OCI-LY3 (cell line): ENCODE measurements at regions not wholly inside any gene's neighbourhood (a gene's known extent, or its start where the extent isn't known, plus 50 kb on each side); places are given as distances from the start of the nearest gene placed in this dataset.

Experiments used
- H2AFZ ChIP-seq: fragments of 200-600, 300-600 bp; shearing (Covaris generic); 2 replicates; pipeline ENCODE4 v1.6.0; 2014; ENCODE audit warnings: antibody characterized with exemption, low read depth, low read length
- H3K27ac ChIP-seq: fragments of 200-600, 300-600 bp; sonication (generic); 2 replicates; pipeline ENCODE4 v1.5.1; 2014; ENCODE audit warnings: mild to moderate bottlenecking, low read length, moderate library complexity, mixed read lengths
- H3K27me3 ChIP-seq: fragments of 200-600, 300-600 bp; sonication (generic); 2 replicates; pipeline ENCODE4 v1.6.1; 2014; ENCODE audit warnings: low read depth, low read length, mixed read lengths
- H3K36me3 ChIP-seq: fragments of 200-600, 300-600 bp; sonication (generic); replicated peaks from 2 replicates; pipeline ENCODE3; 2014; ENCODE audit warnings: low read depth, low read length, mixed read lengths
- H3K4me1 ChIP-seq: fragments of 300-600, 200-600 bp; sonication (generic); 2 replicates; pipeline ENCODE4 v1.6.1; 2014; ENCODE audit warnings: low read length, mixed read lengths
- H3K4me2 ChIP-seq: fragments of 200-600, 300-600 bp; sonication (generic); 2 replicates; pipeline ENCODE4 v1.6.1; 2014; ENCODE audit warnings: low read length, mixed read lengths
- H3K4me3 ChIP-seq: fragments of 300-600, 200-600 bp; sonication (generic); 2 replicates; pipeline ENCODE4 v1.5.1; 2014; ENCODE audit warnings: antibody characterized with exemption, mild to moderate bottlenecking, low read length, moderate library complexity
- H3K79me2 ChIP-seq: fragments of 300-600, 200-600 bp; shearing (Covaris generic); 2 replicates; pipeline ENCODE4 v1.6.1; 2014; ENCODE audit warnings: mild to moderate bottlenecking, low read length, mixed read lengths
- H3K9ac ChIP-seq: fragments of 300-600, 200-600 bp; shearing (Covaris generic); 2 replicates; pipeline ENCODE4 v1.6.0; 2014; ENCODE audit warnings: mild to moderate bottlenecking, low read length, moderate library complexity
- H3K9me3 ChIP-seq: fragments of 200-600, 300-600 bp; shearing (Covaris generic); 2 replicates; pipeline ENCODE4 v1.6.1; 2014; ENCODE audit warnings: low read length, mixed read lengths; ENCODE audit not compliant: insufficient read depth
- H4K20me1 ChIP-seq: fragments of 200-600, 300-600 bp; sonication (generic); 2 replicates; pipeline ENCODE4 v1.6.1; 2016; ENCODE audit warnings: low read length, mixed read lengths; ENCODE audit not compliant: insufficient read depth
- EZH2phosphoT487 ChIP-seq: fragments of 200-600 bp; shearing (Covaris generic); IDR thresholded peaks from 2 replicates; pipeline ENCODE4 v1.6.1; 2018; ENCODE audit warnings: antibody characterized with exemption, mixed run types, low read depth
- TF ChIP-seq, protein P1 (sequence below): fragments of 200-600, 300-600 bp; sonication (generic); IDR thresholded peaks from 2 replicates; pipeline ENCODE4 v1.5.1; 2014; ENCODE audit warnings: antibody characterized with exemption, low read length, low read depth

DNA sequence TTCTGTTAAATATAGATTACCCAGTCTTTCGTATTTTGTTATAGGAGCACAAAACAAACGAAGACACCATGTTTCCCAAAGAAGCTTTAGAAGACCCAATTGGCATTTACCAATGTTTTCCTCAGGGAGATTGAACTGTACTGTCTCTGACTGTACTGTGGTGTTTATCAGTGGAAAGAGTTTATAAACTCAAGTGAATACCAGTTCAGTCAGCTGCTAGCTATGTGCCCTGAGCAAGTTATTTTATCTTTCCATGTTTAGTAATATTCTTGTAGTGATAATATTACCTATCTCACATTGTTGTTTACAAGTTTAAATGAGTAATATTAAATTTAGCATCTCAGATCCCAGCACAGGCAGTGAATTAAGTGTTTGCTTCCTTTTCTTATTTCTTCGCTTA, 773.2 kb downstream of the KCNA4 start:
- H3K4me2 ChIP-seq, result no peak overlapping the region
- no peaks in the 10 kb centered on the region for H3K9me3 ChIP-seq
- H3K27ac ChIP-seq, result no peak overlapping the region
- H3K79me2 ChIP-seq, result no peaks in the 10 kb centered on the region
- H3K4me3 ChIP-seq, result no peak overlapping the region
- no peaks in the 10 kb centered on the region for H3K4me1 ChIP-seq
- H3K36me3 ChIP-seq, result no peaks in the 10 kb centered on the region
- no peaks in the 10 kb centered on the region for H4K20me1 ChIP-seq
- no peak overlapping the region for H3K9ac ChIP-seq
- no peak overlapping the region for H2AFZ ChIP-seq
- no peak for TF ChIP-seq EZH2phosphoT487
- TF ChIP-seq, protein P1, sequence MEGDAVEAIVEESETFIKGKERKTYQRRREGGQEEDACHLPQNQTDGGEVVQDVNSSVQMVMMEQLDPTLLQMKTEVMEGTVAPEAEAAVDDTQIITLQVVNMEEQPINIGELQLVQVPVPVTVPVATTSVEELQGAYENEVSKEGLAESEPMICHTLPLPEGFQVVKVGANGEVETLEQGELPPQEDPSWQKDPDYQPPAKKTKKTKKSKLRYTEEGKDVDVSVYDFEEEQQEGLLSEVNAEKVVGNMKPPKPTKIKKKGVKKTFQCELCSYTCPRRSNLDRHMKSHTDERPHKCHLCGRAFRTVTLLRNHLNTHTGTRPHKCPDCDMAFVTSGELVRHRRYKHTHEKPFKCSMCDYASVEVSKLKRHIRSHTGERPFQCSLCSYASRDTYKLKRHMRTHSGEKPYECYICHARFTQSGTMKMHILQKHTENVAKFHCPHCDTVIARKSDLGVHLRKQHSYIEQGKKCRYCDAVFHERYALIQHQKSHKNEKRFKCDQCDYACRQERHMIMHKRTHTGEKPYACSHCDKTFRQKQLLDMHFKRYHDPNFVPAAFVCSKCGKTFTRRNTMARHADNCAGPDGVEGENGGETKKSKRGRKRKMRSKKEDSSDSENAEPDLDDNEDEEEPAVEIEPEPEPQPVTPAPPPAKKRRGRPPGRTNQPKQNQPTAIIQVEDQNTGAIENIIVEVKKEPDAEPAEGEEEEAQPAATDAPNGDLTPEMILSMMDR, result no peak
- H3K27me3 ChIP-seq, result no peaks in the 10 kb centered on the region

DNA sequence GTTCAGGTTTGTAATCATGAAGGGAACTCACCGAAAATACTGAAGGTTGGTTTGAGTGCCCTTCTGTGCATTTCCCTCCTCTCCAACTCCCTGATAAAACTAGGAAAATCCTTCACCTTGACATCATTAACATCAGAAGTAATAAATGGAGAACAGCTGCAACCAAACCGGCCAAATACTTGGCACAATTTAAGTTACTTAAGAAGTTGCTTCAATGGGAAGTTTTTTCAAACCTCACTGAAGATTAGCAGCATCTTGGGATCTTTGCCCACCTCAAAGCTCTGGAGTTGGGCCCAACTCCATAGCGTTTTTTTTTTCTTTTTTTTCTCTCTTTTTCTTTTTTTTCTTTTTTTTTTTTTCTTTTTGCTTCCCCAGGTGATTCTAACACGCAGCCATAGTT, 784.8 kb downstream of the KCNA4 start:
- no peaks in the 10 kb centered on the region for H3K4me1 ChIP-seq
- TF ChIP-seq EZH2phosphoT487, result no peak
- TF ChIP-seq, protein P1, result no peak

DNA sequence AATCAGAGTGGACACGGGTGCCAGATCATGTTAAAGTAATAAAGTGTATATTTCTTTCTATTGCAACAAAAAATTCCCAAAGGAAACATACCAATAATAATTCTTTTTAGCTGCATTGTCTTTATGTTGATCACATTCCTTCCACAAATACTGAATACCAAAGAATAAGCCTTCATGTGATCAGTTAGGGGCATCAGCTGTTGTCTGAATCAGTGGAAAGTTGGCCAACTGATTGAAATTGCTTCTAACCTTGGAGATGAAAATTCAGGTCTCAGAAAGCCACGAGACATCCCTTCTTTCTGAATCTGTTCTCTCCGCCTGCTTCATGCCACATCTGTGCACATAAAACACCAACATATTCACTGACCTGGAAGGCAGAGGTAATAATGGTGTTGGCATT, 785.2 kb downstream of the KCNA4 start:
- Histone ChIP-seq H3K9me3 (no peaks in the 10 kb centered on the region), H3K79me2 (no peaks in the 10 kb centered on the region), H3K4me3 (no peak overlapping the region), H3K4me2 (no peak overlapping the region), H3K27ac (no peak overlapping the region), H3K9ac (no peak overlapping the region), H3K4me1 (no peaks in the 10 kb centered on the region), H4K20me1 (no peaks in the 10 kb centered on the region), H2AFZ (no peak overlapping the region), H3K36me3 (no peaks in the 10 kb centered on the region), H3K27me3 (no peaks in the 10 kb centered on the region)
- TF ChIP-seq, protein P1, result no peak
- TF ChIP-seq EZH2phosphoT487, result no peak

More for the DNA sequence above, 784.8 kb downstream of the KCNA4 start:
- no peaks in the 10 kb centered on the region for H3K36me3 ChIP-seq
- H3K27ac ChIP-seq, result no peak overlapping the region
- H3K4me3 ChIP-seq, result no peak overlapping the region
- no peak overlapping the region for H3K9ac ChIP-seq
- H3K27me3 ChIP-seq, result no peaks in the 10 kb centered on the region
- H2AFZ ChIP-seq, result no peak overlapping the region
- no peaks in the 10 kb centered on the region for H3K9me3 ChIP-seq
- no peak overlapping the region for H3K4me2 ChIP-seq
- H3K79me2 ChIP-seq, result no peaks in the 10 kb centered on the region
- no peaks in the 10 kb centered on the region for H4K20me1 ChIP-seq

DNA sequence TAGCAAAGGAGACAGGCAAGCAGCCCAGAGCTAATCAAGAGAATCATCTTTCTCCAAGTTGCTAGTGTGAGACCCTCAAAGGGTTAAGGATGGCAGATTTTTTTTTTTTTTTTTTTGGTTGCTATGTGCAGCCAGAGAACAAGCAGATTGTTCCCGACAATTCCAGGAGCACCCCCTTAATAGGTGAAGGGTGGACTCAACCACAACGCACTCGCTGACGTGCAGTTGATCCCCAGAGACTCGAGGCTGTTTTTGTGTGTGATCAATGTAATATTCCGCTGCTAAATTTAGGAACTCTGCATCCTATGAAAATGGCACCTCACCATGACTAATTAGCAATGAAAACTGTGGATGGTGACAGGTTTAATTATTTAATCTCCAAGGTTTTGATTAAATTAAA, 789.0 kb downstream of the KCNA4 start:
- H3K27ac ChIP-seq, result no peak overlapping the region
- H4K20me1 ChIP-seq, result no peaks in the 10 kb centered on the region

More for the DNA sequence above, 789.0 kb downstream of the KCNA4 start:
- Histone ChIP-seq H3K4me2 (no peak overlapping the region), H3K27me3 (no peaks in the 10 kb centered on the region), H3K4me3 (no peak overlapping the region), H2AFZ (no peak overlapping the region), H3K4me1 (peaks cover 11% of the 10 kb centered on the region), H3K36me3 (no peaks in the 10 kb centered on the region), H3K9ac (no peak overlapping the region), H3K9me3 (no peaks in the 10 kb centered on the region), H3K79me2 (no peaks in the 10 kb centered on the region)
- TF ChIP-seq EZH2phosphoT487, result no peak
- TF ChIP-seq, protein P1, result no peak
